Stimulated activated CD4-positive, alpha-beta T cell treated with anti-CD3 and anti-CD28 coated beads, TNF-alpha, amount 100 ng/mL, for 4 hours (primary cell): ENCODE measurements at regions not wholly inside any gene's neighbourhood (a gene's known extent, or its start where the extent isn't known, plus 50 kb on each side); places are given as distances from the start of the nearest gene placed in this dataset.

Experiments used
- DNase-seq, 3 experiments: peaks; one replicate each; pipeline ENCODE4 v3.0.0-alpha.2; 2020; ENCODE audit warnings: low read depth in 3 of 3

GRCh38 chr4:89551191-89551590, 243.6 kb upstream of the GPRIN3 start:
- DNase-seq, result no peak

- no peak for DNase-seq
Measured at GRCh38 chr4:89549907-89550306, 242.3 kb upstream of the GPRIN3 start.

GRCh38 chr4:89545315-89545714, 237.7 kb upstream of the GPRIN3 start:
- no peak for DNase-seq

- no peak for DNase-seq
Measured at GRCh38 chr4:89541998-89542397, 234.4 kb upstream of the GPRIN3 start.

GRCh38 chr4:89539797-89540711, 232.5 kb upstream of the GPRIN3 start:
- no peak for DNase-seq

GRCh38 chr4:89539374-89539773, 231.8 kb upstream of the GPRIN3 start:
- DNase-seq, result no peak

- DNase-seq, result no peak
Measured at GRCh38 chr4:89538886-89539285, 231.3 kb upstream of the GPRIN3 start.

- DNase-seq, result no peak
Measured at GRCh38 chr4:89538171-89538570, 230.6 kb upstream of the GPRIN3 start.

- DNase-seq, result no peak
Measured at GRCh38 chr4:89537281-89537680, 229.7 kb upstream of the GPRIN3 start.

GRCh38 chr4:89535251-89535650, 227.7 kb upstream of the GPRIN3 start:
- DNase-seq, result no peak

GRCh38 chr4:89534356-89534755, 226.8 kb upstream of the GPRIN3 start:
- no peak for DNase-seq

GRCh38 chr4:89531932-89532640, 224.5 kb upstream of the GPRIN3 start:
- no peak for DNase-seq

- no peak for DNase-seq
Measured at GRCh38 chr4:89528526-89529133, 221.0 kb upstream of the GPRIN3 start.

GRCh38 chr4:89521826-89522225, 214.2 kb upstream of the GPRIN3 start:
- DNase-seq, result no peak

GRCh38 chr4:89519771-89520320, 212.2 kb upstream of the GPRIN3 start:
- no peak for DNase-seq

- no peak for DNase-seq
Measured at GRCh38 chr4:89518259-89518658, 210.7 kb upstream of the GPRIN3 start.

- no peak for DNase-seq
Measured at GRCh38 chr4:89514811-89515210, 207.2 kb upstream of the GPRIN3 start.

- DNase-seq, result no peak
Measured at GRCh38 chr4:89511776-89512175, 204.2 kb upstream of the GPRIN3 start.

- no peak for DNase-seq
Measured at GRCh38 chr4:89509708-89510281, 202.2 kb upstream of the GPRIN3 start.

- no peak for DNase-seq
Measured at GRCh38 chr4:89506866-89507491, 199.4 kb upstream of the GPRIN3 start.

GRCh38 chr4:89502581-89502980, 195.0 kb upstream of the GPRIN3 start:
- DNase-seq, result no peak
